Neural progenitor cell (in vitro differentiated cells): ENCODE measurements at regions not wholly inside any gene's neighbourhood (a gene's known extent, or its start where the extent isn't known, plus 50 kb on each side); places are given as distances from the start of the nearest gene placed in this dataset.

Experiments used
- CTCF ChIP-seq: fragments of 200-600 bp; sonication (generic); IDR thresholded peaks from 2 replicates; pipeline ENCODE4 v1.5.1; 2017; ENCODE audit warnings: antibody characterized with exemption, mild to moderate bottlenecking
- EZH2 ChIP-seq: fragments of 200-600 bp; sonication (generic); IDR thresholded peaks from 2 replicates; pipeline ENCODE4 v1.6.1; 2017; ENCODE audit warnings: antibody characterized with exemption, mild to moderate bottlenecking, moderate library complexity
- EZH2phosphoT487 ChIP-seq: fragments of 200-600 bp; sonication (generic); IDR thresholded peaks from 2 replicates; pipeline ENCODE4 v1.6.1; 2017; ENCODE audit warnings: antibody characterized with exemption

GRCh38 chr1:81312272-81312754 is 488.4 kb upstream of the ADGRL2 start:
- no peak for TF ChIP-seq CTCF
- TF ChIP-seq EZH2phosphoT487: no peak
- no peak for TF ChIP-seq EZH2
